ENCODE measurements at regions not wholly inside any gene's neighbourhood (a gene's known extent, or its start where the extent isn't known, plus 50 kb on each side); places are given as distances from the start of the nearest gene placed in this dataset.
"Not testable (repeated sequence)": the region's sequence is repeated elsewhere in the genome, so short reads cannot be mapped to it uniquely, and the experiment has no call there.

GRCh38 chr3:139201446-139202225 is 142.2 kb upstream of the MRPS22 start:
- DNase-seq (ENCODE audit: low spot score) = no peak

GRCh38 chr3:139202226-139202958 is 141.4 kb upstream of the MRPS22 start:
- DNase-seq (ENCODE audit: low spot score) = peak; percentile 20

GRCh38 chr3:139202959-139203349 is 140.9 kb upstream of the MRPS22 start:
- no peak for DNase-seq (ENCODE audit: low spot score)

- no peak for DNase-seq (ENCODE audit: low spot score)
Observed at GRCh38 chr3:139203752-139204151, 140.1 kb upstream of the MRPS22 start.

GRCh38 chr3:139204728-139205127 is 139.1 kb upstream of the MRPS22 start:
- no peak for DNase-seq (ENCODE audit: low spot score)

GRCh38 chr3:139213936-139214335 is 129.9 kb upstream of the MRPS22 start:
- no peak for DNase-seq (ENCODE audit: low spot score)

GRCh38 chr3:139216958-139217357 is 126.9 kb upstream of the MRPS22 start:
- DNase-seq (ENCODE audit: low spot score) = no peak

- no peak for DNase-seq (ENCODE audit: low spot score)
Observed at GRCh38 chr3:139217633-139218032, 126.2 kb upstream of the MRPS22 start.

- no peak for DNase-seq (ENCODE audit: low spot score)
Observed at GRCh38 chr3:139218046-139218445, 125.8 kb upstream of the MRPS22 start.

- DNase-seq (ENCODE audit: low spot score) = no peak
Observed at GRCh38 chr3:139219463-139219862, 124.4 kb upstream of the MRPS22 start.

GRCh38 chr3:139222100-139222657 is 121.6 kb upstream of the MRPS22 start:
- DNase-seq (ENCODE audit: low spot score) = no peak

GRCh38 chr3:139225548-139225947 is 118.3 kb upstream of the MRPS22 start:
- no peak for DNase-seq (ENCODE audit: low spot score)

GRCh38 chr3:139226731-139227130 is 117.1 kb upstream of the MRPS22 start:
- no peak for DNase-seq (ENCODE audit: low spot score)

GRCh38 chr3:139227165-139227564 is 116.7 kb upstream of the MRPS22 start:
- no peak for DNase-seq (ENCODE audit: low spot score)

GRCh38 chr3:139227827-139228226 is 116.0 kb upstream of the MRPS22 start:
- no peak for DNase-seq (ENCODE audit: low spot score)

GRCh38 chr3:139230391-139230790 is 113.4 kb upstream of the MRPS22 start:
- DNase-seq (ENCODE audit: low spot score) = no peak

- DNase-seq (ENCODE audit: low spot score) = no peak
Observed at GRCh38 chr3:139231555-139232281, 112.1 kb upstream of the MRPS22 start.

- DNase-seq (ENCODE audit: low spot score) = not testable (repeated sequence)
Observed at GRCh38 chr3:139232341-139232740, 111.5 kb upstream of the MRPS22 start.

GRCh38 chr3:139234491-139234890 is 109.3 kb upstream of the MRPS22 start:
- DNase-seq (ENCODE audit: low spot score) = no peak

GRCh38 chr3:139235192-139235591 is 108.6 kb upstream of the MRPS22 start:
- DNase-seq (ENCODE audit: low spot score) = no peak

- no peak for DNase-seq (ENCODE audit: low spot score)
Observed at GRCh38 chr3:139236336-139236735, 107.5 kb upstream of the MRPS22 start.

GRCh38 chr3:139238281-139239030 is 105.4 kb upstream of the MRPS22 start:
- DNase-seq (ENCODE audit: low spot score) = no peak

Measured in HuH-7.5 (cell line).